ENCODE measurements at regions not wholly inside any gene's neighbourhood (a gene's known extent, or its start where the extent isn't known, plus 50 kb on each side); places are given as distances from the start of the nearest gene placed in this dataset.

GRCh38 chr16:85523602-85524364 is 89.3 kb upstream of the GSE1 start (continued):
- TF ChIP-seq RERE (CRISPR knock-in tag; IDR thresholded peaks at IDR 0.05; ENCODE audit: low read depth) = no peak
- no peak for TF ChIP-seq GPN1 (CRISPR knock-in tag; IDR thresholded peaks at IDR 0.05; ENCODE audit: borderline replicate concordance)
- no peak for TF ChIP-seq PHB2 (IDR thresholded peaks at IDR 0.05; ENCODE audit: partially characterized antibody)
- TF ChIP-seq, protein P1, sequence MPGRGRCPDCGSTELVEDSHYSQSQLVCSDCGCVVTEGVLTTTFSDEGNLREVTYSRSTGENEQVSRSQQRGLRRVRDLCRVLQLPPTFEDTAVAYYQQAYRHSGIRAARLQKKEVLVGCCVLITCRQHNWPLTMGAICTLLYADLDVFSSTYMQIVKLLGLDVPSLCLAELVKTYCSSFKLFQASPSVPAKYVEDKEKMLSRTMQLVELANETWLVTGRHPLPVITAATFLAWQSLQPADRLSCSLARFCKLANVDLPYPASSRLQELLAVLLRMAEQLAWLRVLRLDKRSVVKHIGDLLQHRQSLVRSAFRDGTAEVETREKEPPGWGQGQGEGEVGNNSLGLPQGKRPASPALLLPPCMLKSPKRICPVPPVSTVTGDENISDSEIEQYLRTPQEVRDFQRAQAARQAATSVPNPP (CRISPR knock-in tag; IDR thresholded peaks at IDR 0.05) = no peak
- 0 out of 2 replicates have a peak, but pooled peaks have one; percentile 44 for TF ChIP-seq HINFP (CRISPR knock-in tag; IDR thresholded peaks at IDR 0.05; ENCODE audit: low read depth)
- 0 out of 2 replicates have a peak, but pooled peaks have one; percentile 4 for TF ChIP-seq TOPORS (CRISPR knock-in tag; IDR thresholded peaks at IDR 0.05)
- no peak for TF ChIP-seq PLRG1 (conservative IDR thresholded peaks at IDR 0.05)
- TF ChIP-seq FOXC1 (CRISPR knock-in tag; IDR thresholded peaks at IDR 0.05; ENCODE audit: borderline replicate concordance) = peak; percentile 13
- TF ChIP-seq ZFAT (CRISPR knock-in tag; conservative IDR thresholded peaks at IDR 0.05) = no peak
- peak; percentile 61; the same call in 1 of the 2 replicates for TF ChIP-seq PITX1 (CRISPR knock-in tag; IDR thresholded peaks at IDR 0.05)
- TF ChIP-seq ZNF781 (CRISPR knock-in tag; IDR thresholded peaks at IDR 0.05; ENCODE audit: borderline replicate concordance, not compliant biosample characterization) = no peak
- no peak; the same call in 1 of the 2 replicates for TF ChIP-seq EED (CRISPR knock-in tag; IDR thresholded peaks at IDR 0.05)
- no peak for TF ChIP-seq ZNF737 (CRISPR knock-in tag; IDR thresholded peaks at IDR 0.05; ENCODE audit: borderline replicate concordance)
- TF ChIP-seq ZNF205 (CRISPR knock-in tag; IDR thresholded peaks at IDR 0.05) = no peak
- no peak for TF ChIP-seq ONECUT2 (CRISPR knock-in tag; IDR thresholded peaks at IDR 0.05)
- no peak for TF ChIP-seq TP53 (CRISPR knock-in tag; conservative IDR thresholded peaks at IDR 0.05)
- no peak for TF ChIP-seq KAT2B (IDR thresholded peaks at IDR 0.05; ENCODE audit: borderline replicate concordance, low read depth, low read length)
- TF ChIP-seq, protein P2, sequence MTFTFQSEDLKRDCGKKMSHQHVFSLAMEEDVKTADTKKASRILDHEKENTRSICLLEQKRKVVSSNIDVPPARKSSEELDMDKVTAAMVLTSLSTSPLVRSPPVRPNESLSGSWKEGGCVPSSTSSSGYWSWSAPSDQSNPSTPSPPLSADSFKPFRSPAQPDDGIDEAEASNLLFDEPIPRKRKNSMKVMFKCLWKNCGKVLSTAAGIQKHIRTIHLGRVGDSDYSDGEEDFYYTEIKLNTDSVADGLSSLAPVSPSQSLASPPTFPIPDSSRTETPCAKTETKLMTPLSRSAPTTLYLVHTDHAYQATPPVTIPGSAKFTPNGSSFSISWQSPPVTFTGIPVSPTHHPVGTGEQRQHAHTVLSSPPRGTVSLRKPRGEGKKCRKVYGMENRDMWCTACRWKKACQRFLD (CRISPR knock-in tag; IDR thresholded peaks at IDR 0.05; ENCODE audit: borderline replicate concordance) = no peak
- peak; percentile 31 for TF ChIP-seq MXD1 (CRISPR knock-in tag; IDR thresholded peaks at IDR 0.05)
- no peak for TF ChIP-seq HOXA9 (CRISPR knock-in tag; IDR thresholded peaks at IDR 0.05; ENCODE audit: borderline replicate concordance)
